HepG2 (cell line): ENCODE measurements at regions not wholly inside any gene's neighbourhood (a gene's known extent, or its start where the extent isn't known, plus 50 kb on each side); places are given as distances from the start of the nearest gene placed in this dataset.

Source experiments
- ATAC-seq: fragments of 200-7000 bp; cut with Tn5 transposase; 3 replicates; pipeline ENCODE4 v1.9.1; 2020; ENCODE audit warnings: mild to moderate bottlenecking, moderate library complexity
- BruUV-seq: library from RNA; stranded (reverse); fragments of 400-500 nt; replicated peaks from 2 replicates; lab custom pipeline; 2021; lab: Mats Ljungman, UMichigan
- CTCF ChIA-PET: fragments of 300-600 bp; formaldehyde crosslinking; extraction: SDS; loops from one replicate; lab custom pipeline; 2021; ENCODE audit warnings: low total read pairs, inconsistent platforms, low intra/inter-chr PET ratio; lab: Yijun Ruan, JAX
- POLR2A ChIA-PET: fragments of 350-600 bp; sonication (Branson Sonifier 250); formaldehyde crosslinking; loops from one replicate; lab custom pipeline; 2020; ENCODE audit warnings: antibody characterized with exemption, inconsistent platforms; lab: Yijun Ruan, JAX
- DNase-seq: peaks from one replicate; pipeline ENCODE4 v3.0.0-alpha.2; 2015; ENCODE audit warnings: low spot score
- FAIRE-seq: peaks from 3 replicates; lab custom pipeline; 2011; peaks lifted over from hg19 to GRCh38; lab: Jason Lieb, UNC
- H2AFZ ChIP-seq: one replicate; pipeline ENCODE4 v1.6.1; 2011; ENCODE audit warnings: low read length, inconsistent platforms
- H3K27ac ChIP-seq: fragments of 300-600 bp; 3 replicates; pipeline ENCODE4 v1.8.0; 2011; ENCODE audit warnings: mixed run types, mild to moderate bottlenecking, mixed read lengths, low read length, inconsistent platforms; ENCODE audit not compliant: insufficient read depth; ENCODE audit errors: extremely low read length
- H3K27me3 ChIP-seq, 2 experiments: fragments of 200-600 bp in 1 of 2; 2 replicates in 1 of 2; 3 replicates in 1 of 2; pipeline versions ENCODE4 v1.6.0 to v1.8.0; 2011; ENCODE audit warnings: low read length in 2 of 2, mild to moderate bottlenecking in 2 of 2, moderate library complexity in 2 of 2, inconsistent platforms in 1 of 2; ENCODE audit not compliant: insufficient read depth in 2 of 2, control insufficient read depth in 1 of 2
- H3K36me3 ChIP-seq, 2 experiments: fragments of 200-600 bp in 1 of 2; replicated peaks in 1 of 2; 2 replicates in 1 of 2; 3 replicates in 1 of 2; pipeline versions ENCODE4 v1.5.1 to v1.8.0; 2011; ENCODE audit warnings: low read length in 2 of 2, inconsistent platforms in 1 of 2; ENCODE audit not compliant: insufficient read depth in 2 of 2, control insufficient read depth in 1 of 2
- H3K4me1 ChIP-seq: 2 replicates; pipeline ENCODE4 v1.5.1; 2012; ENCODE audit warnings: low read length, inconsistent platforms; ENCODE audit not compliant: insufficient read depth
- H3K4me2 ChIP-seq: 2 replicates; pipeline ENCODE4 v1.6.0; 2011; ENCODE audit warnings: low read depth, low read length, inconsistent platforms
- H3K4me3 ChIP-seq, 3 experiments: fragments of 200-600 bp in 1 of 3; sonication (generic), shearing (Covaris generic) in 1 of 3; replicated peaks in 1 of 3; 2 replicates each; pipeline ENCODE4 v1.5.1; 2011 to 2016; ENCODE audit warnings: low read length in 3 of 3, inconsistent platforms in 2 of 3, low read depth in 2 of 3, mild to moderate bottlenecking in 2 of 3, control low read depth in 1 of 3, mixed read lengths in 1 of 3; ENCODE audit not compliant: insufficient read depth in 1 of 3
- H3K79me2 ChIP-seq: one replicate; pipeline ENCODE4 v1.6.1; 2011; ENCODE audit warnings: low read length, inconsistent platforms; ENCODE audit not compliant: insufficient read depth
- H3K9ac ChIP-seq: 2 replicates; pipeline ENCODE4 v1.6.0; 2011; ENCODE audit warnings: mild to moderate bottlenecking, low read depth, low read length, inconsistent platforms; ENCODE audit not compliant: insufficient read depth
- H3K9me3 ChIP-seq: 2 replicates; pipeline ENCODE4 v1.5.1; 2012; ENCODE audit warnings: mild to moderate bottlenecking, low read length
- H4K20me1 ChIP-seq: 2 replicates; pipeline ENCODE4 v1.6.0; 2011; ENCODE audit warnings: inconsistent platforms, mild to moderate bottlenecking, low read length, moderate library complexity; ENCODE audit not compliant: insufficient read depth
- FOXO4 ChIP-seq: sonication (generic); formaldehyde crosslinking; conservative IDR thresholded peaks from 2 replicates; pipeline ENCODE4 v1.8.1; 2023; ENCODE audit warnings: missing genetic modification reagents
- ZMYM4 ChIP-seq: sonication (generic); formaldehyde crosslinking; IDR thresholded peaks from 2 replicates; pipeline ENCODE4 v1.8.1; 2023; ENCODE audit warnings: mild to moderate bottlenecking, missing genetic modification reagents
- ZNF224 ChIP-seq: sonication (generic); formaldehyde crosslinking; IDR thresholded peaks from 2 replicates; pipeline ENCODE4 v1.5.0; 2020; ENCODE audit warnings: mild to moderate bottlenecking, missing genetic modification reagents
- ZNF367 ChIP-seq: sonication (generic); formaldehyde crosslinking; IDR thresholded peaks from 2 replicates; pipeline ENCODE4 v1.4.0; 2020; ENCODE audit warnings: missing genetic modification reagents, borderline replicate concordance
- ZNF567 ChIP-seq: sonication (generic); formaldehyde crosslinking; IDR thresholded peaks from 2 replicates; pipeline ENCODE4 v1.8.1; 2023; ENCODE audit warnings: mild to moderate bottlenecking, missing genetic modification reagents, borderline replicate concordance
- ZNF737 ChIP-seq: sonication (generic); formaldehyde crosslinking; IDR thresholded peaks from 2 replicates; pipeline ENCODE4 v1.5.0; 2020; ENCODE audit warnings: missing genetic modification reagents, mild to moderate bottlenecking, borderline replicate concordance
- WGBS: methylation state at CpG from one replicate; pipeline ENCODE4 v1.1.6; 2017; ENCODE audit warnings: low lambda C conversion rate; 5-methylcytosine and 5-hydroxymethylcytosine counted together
- in situ Hi-C: cut with HindIII; loops from 2 replicates; pipeline ENCODE4 v1.10.0; 2017; ENCODE audit warnings: low pct_unique_long_range_greater_than_20kb; ENCODE audit not compliant: extremely low pct_ligation_motif_present
- intact Hi-C: fragments of 100-400 bp; cut with micrococcal nuclease; formaldehyde crosslinking; loops from one replicate; pipeline ENCODE4 v1.10.0; 2022; ENCODE audit not compliant: unreplicated experiment

- CTCF ChIA-PET, result no interaction called here
- Histone ChIP-seq H4K20me1 (no peaks in the 10 kb centered on the region), H3K9me3 (peaks cover 10% of the 10 kb centered on the region), H3K4me2 (no peak overlapping the region), H3K27ac (no peak overlapping the region), H2AFZ (no peak overlapping the region), H3K4me1 (no peaks in the 10 kb centered on the region), H3K27me3 (no peaks in the 10 kb centered on the region), H3K9ac (no peak overlapping the region), H3K79me2 (no peaks in the 10 kb centered on the region), H3K4me3 (no peak overlapping the region), H3K36me3 (no peaks in the 10 kb centered on the region)
- ATAC-seq, result no peak
- in situ Hi-C loops (no loop called here), intact Hi-C loops (no loop called here)
- TF ChIP-seq ZNF367 (CRISPR knock-in tag), result no peak
- POLR2A ChIA-PET, result no interaction called here
- no peak for DNase-seq
- no TSS peak for BruUV-seq
- no peak for FAIRE-seq
Measured at GRCh38 chr4:96247096-96247495, 407.2 kb downstream of the PDHA2 start.

GRCh38 chr4:96248225-96248624, 408.3 kb downstream of the PDHA2 start:
- no peak for FAIRE-seq

More at GRCh38 chr4:96248225-96248624, 408.3 kb downstream of the PDHA2 start:
- Histone ChIP-seq H3K4me1 (no peaks in the 10 kb centered on the region), H3K27ac (no peak overlapping the region), H4K20me1 (no peaks in the 10 kb centered on the region)
- TF ChIP-seq ZNF224 (no peak), FOXO4 (CRISPR knock-in tag) (no peak), ZNF567 (CRISPR knock-in tag) (no peak), ZMYM4 (CRISPR knock-in tag) (no peak), ZNF737 (no peak)
- TF ChIP-seq, all 625 proteins: peak for 0
- H3K4me2 ChIP-seq, result no peak overlapping the region
- BruUV-seq, result no TSS peak
- H3K36me3 ChIP-seq, result no peaks in the 10 kb centered on the region
- 1% methylated on average over 3 of the region's 3 CpGs for WGBS
- in situ Hi-C loops (no loop called here), intact Hi-C loops (no loop called here)
- ChIA-PET POLR2A (no interaction called here), CTCF (no interaction called here)
- H3K79me2 ChIP-seq, result no peaks in the 10 kb centered on the region
- ATAC-seq, result no peak
- no peak overlapping the region for H2AFZ ChIP-seq
- no peaks in the 10 kb centered on the region for H3K27me3 ChIP-seq
- H3K9me3 ChIP-seq, result peaks cover 10% of the 10 kb centered on the region
- H3K9ac ChIP-seq, result no peak overlapping the region
- no peak overlapping the region for H3K4me3 ChIP-seq
- DNase-seq, result no peak
